ENCODE measurements at regions not wholly inside any gene's neighbourhood (a gene's known extent, or its start where the extent isn't known, plus 50 kb on each side); places are given as distances from the start of the nearest gene placed in this dataset.
A peak's percentile ranks its signal among the peaks of the same experiment; 100 is the strongest.

DNA sequence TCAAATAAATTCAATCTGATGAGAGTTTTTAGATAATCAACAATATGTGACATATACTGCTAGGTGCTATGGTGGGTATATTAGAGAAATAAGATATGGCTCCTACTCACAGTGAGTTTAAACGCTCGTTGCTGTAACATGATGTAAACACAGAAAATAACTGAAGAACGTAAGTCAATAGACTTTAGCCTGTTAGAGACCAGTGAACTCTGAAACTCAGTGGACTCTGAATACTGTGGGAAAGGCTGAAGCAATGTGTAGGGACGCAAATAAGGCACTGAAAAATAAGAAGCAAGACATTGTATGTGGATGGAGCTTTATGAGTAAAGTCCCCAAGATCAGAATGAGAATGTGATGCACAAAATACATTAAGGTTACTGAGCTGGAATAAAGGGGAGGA lies 431.6 kb downstream of the TFAP2B start:
- no peak for DNase-seq (ENCODE audit: low read depth)

DNA sequence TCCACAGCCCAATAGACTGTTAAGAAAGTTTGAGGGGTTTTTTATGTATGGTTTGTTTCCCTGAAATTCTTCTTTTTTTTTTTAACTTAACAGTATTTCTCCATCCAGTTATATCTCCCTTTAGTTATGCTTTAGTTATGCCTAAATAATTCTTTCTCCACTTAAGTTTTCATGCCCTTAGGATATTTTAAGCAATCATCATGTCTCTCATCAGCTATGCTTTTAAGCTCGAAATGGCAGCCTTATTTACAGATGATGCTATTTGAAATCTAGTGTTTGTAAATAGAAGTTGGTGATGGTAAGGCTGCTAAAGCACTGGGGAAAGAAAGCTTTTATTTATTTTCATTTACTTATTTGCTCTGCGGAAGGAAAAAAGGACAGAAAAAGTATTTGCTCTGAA lies 439.3 kb downstream of the TFAP2B start:
- in situ Hi-C loops (cut with HindIII; ENCODE audit: low pct_unique_long_range_greater_than_20kb, low sequenced_read_pairs), result no loop called here
- DNase-seq (ENCODE audit: low read depth), result no peak

More for the DNA sequence above, 431.6 kb downstream of the TFAP2B start:
- in situ Hi-C loops (cut with HindIII; ENCODE audit: low pct_unique_long_range_greater_than_20kb, low sequenced_read_pairs), result no loop called here

DNA sequence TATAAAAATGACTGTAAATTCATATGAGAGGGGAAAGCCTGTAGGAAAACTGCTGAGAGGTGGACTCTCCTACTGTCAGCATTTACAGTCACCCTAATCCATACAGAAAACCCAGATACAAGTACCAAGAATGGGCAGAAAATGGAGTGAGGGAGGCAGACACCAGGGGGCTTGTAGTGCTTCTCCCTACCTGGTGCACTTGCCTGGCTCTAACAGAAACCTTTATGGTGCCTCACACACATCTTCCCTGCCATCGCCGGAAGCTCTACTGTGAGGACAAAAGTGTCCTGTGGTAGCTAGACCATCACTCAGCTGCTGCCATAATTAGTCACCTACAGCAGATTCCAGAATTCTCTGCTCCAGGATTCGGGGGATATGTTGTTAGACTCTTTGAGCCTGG lies 441.3 kb downstream of the TFAP2B start:
- in situ Hi-C loops (cut with HindIII; ENCODE audit: low pct_unique_long_range_greater_than_20kb, low sequenced_read_pairs), result no loop called here
- no peak for DNase-seq (ENCODE audit: low read depth)

DNA sequence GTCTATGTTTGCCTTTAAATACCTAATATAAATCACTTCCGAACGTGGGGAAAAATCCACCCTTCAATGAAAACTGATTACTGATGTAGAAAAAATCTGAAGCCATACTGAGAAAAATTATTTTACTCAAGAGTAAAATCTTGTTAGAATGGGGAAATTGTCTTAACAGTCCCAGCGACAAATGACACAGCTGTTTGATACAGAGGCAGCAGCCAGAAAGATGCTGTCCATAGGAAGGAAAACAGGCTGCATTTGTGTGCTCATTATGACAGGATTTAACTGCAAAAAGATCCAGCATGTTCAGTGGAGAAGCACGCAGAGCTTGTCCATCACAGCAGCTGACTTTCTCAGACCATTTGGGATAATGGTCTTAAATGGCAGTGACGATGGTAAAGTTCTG lies 443.0 kb downstream of the TFAP2B start:
- DNase-seq (ENCODE audit: low read depth), result no peak
- in situ Hi-C loops (cut with HindIII; ENCODE audit: low pct_unique_long_range_greater_than_20kb, low sequenced_read_pairs), result no loop called here

DNA sequence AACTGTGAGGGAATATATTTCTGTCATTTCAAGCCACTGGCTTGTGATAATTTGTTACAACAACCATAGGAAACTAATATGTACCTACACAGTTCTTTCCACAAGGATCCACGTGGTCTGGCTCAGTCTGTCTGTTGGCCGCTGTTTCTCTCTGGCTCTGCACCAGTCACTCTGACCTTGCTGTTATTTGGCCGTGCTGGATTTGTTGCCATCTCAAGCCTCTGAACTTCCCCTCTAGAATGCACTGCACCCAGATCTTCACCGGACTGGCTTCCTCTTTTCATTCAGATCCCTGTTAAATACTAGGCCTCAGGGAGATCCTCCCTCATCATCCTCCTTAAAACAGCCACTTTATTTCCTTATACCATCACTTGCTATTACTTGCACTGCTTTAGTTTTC lies 446.8 kb downstream of the TFAP2B start:
- in situ Hi-C loops (cut with HindIII; ENCODE audit: low pct_unique_long_range_greater_than_20kb, low sequenced_read_pairs), result no loop called here
- DNase-seq (ENCODE audit: low read depth), result no peak

DNA sequence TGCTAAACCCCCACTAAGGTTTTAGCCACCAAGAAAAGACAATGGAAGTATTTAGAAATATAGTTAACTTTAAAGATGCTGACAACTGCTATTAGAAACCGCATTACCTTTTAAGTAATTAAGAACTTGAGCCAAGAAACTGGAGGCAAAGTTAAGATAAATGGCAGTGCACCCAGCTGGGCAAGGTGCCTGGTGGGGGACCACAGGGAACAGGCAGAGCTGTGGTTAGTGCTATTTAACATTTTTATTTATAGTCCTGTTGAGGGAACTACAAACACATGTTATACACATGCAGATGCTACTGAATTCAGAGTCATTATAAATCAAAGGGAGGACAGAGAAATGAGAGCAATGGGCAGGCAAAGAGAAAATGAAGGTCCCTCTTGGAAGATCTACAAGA lies 447.9 kb downstream of the TFAP2B start:
- no peak for DNase-seq (ENCODE audit: low read depth)
- in situ Hi-C loops (cut with HindIII; ENCODE audit: low pct_unique_long_range_greater_than_20kb, low sequenced_read_pairs), result no loop called here

DNA sequence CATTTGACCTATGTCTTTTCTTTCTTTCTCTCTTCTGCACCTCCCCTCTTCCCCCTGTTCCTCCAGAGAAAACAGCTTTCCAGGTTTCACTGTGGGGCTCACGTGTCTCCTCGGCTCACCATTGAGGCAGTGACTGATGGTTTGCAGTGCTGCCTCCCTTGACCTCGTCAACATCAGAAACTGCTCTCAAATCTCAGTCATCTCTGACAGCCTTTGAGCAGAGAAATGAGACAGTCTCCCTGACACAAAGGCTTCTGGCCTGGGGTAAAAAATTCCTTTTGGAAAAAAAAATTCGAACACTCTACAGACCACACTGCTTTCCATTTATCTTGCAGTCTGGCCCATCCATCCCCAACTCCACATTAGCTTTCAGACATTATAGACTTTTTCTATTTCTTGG lies 450.0 kb downstream of the TFAP2B start:
- in situ Hi-C loops (cut with HindIII; ENCODE audit: low pct_unique_long_range_greater_than_20kb, low sequenced_read_pairs), result no loop called here
- no peak for DNase-seq (ENCODE audit: low read depth)

DNA sequence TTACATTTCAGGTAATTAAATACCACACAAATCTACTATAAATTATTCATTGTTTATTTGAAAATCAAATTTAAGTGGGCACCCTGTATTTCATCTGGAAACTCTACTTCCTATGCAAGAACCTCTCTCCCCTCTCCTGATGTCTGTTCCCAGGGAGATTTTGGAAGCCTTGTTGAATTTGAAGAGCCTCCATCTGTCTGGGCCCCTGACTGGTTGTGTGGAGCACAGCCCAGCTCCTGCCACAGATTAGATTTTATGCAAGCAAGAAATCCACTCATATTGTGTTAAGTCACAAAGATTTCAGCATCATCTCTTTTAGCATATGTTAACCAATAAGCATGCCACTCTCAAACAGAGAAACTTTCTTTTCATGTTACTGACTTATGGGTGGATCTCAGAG lies 451.2 kb downstream of the TFAP2B start:
- in situ Hi-C loops (cut with HindIII; ENCODE audit: low pct_unique_long_range_greater_than_20kb, low sequenced_read_pairs), result no loop called here

DNA sequence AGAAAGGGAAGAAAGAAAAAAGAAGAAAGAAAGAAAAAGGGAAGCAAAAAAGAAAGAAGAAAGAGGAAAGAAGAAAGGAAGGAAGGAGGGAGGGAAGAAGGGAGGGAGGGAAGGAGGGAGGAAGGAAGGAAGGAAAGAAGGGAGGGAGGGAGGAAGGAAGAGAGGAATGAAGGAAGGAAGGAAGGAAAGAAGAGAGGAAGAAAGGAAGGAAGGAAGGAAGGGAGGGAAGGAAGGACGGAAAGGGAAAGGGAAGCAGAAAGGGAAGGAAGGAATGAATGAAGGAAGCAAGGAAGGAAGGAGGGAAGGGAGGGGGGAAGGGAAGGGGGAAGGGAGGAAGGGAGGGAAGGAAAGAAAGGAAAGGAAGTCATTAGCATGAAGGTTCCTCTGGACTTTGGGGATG lies 452.9 kb downstream of the TFAP2B start:
- in situ Hi-C loops (cut with HindIII; ENCODE audit: low pct_unique_long_range_greater_than_20kb, low sequenced_read_pairs), result no loop called here
- DNase-seq (ENCODE audit: low read depth), result no peak

More for the DNA sequence above, 451.2 kb downstream of the TFAP2B start:
- DNase-seq (ENCODE audit: low read depth), result no peak

DNA sequence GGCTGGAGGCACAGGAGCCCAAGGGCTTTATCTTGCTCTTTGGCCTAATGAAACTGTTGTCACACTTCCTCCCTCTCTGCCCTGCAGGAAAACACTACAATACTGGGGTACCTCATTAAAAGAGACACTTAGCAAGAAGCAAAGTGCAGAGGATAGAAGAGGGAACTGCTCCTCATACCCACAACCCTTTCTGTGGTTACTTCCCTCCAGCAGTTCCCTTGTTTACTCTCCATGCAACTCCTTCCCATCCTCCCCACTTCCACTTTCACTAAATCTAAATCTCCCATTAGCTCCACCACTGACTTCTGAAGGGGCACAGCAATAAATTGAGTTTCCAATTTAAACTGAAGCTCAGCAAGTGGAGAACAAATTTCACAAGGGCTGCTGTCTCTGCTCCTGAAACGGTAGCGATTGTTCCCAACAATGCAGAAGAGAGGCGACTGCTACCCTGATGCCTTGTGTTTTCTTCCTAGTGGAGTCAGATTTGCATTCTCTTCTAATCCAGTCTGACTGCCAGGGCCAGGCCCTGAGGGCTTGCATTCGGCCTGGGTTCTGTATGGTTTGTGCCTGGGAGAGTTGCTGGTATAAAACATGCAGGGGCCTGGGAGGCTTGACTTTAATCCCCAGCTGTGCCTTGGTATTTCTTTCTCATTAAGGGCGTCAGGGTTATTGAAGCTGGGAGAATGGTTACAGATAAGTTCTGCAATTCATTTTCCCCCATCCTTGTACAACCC lies 454.7 kb downstream of the TFAP2B start:
- DNase-seq (ENCODE audit: low read depth), result no peak
- in situ Hi-C loops (cut with HindIII; ENCODE audit: low pct_unique_long_range_greater_than_20kb, low sequenced_read_pairs), result no loop called here

DNA sequence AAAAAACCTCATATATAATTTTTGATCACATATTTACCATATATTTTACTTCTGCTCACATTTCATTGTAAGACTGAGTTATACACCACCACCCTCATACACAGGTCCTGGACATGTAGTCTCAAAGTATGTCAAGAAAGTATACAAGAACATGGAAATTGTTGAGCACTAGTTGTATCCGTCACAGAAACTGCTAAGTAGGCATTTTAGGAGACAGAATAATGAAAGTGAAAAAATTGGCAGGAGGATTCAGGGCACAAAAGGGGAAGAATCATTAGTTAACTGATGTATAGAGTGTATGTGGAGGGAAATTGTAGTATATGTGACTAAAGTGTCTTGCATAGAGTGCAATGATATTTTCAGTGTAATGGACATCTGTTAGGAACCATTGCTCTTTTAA lies 458.8 kb downstream of the TFAP2B start:
- in situ Hi-C loops (cut with HindIII; ENCODE audit: low pct_unique_long_range_greater_than_20kb, low sequenced_read_pairs), result no loop called here
- no peak for DNase-seq (ENCODE audit: low read depth)

DNA sequence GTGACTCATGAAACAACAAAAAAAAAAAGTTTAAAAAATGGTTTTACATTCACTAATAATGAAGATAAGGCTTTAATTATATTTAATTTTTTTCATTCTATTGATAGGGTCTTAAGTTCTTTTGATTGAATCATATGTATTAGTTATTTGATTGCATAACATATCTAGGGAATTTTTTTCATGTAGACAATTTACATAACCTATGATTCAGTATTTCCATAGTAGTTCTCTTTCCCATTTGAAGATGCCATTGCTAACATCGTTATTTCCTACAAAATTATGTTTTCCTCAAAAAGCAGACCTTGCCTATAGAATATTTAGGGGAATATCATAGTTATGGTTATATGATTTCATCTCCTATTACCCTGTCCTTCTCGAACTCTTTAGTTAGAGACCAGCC lies 463.4 kb downstream of the TFAP2B start:
- DNase-seq (ENCODE audit: low read depth), result no peak
- in situ Hi-C loops (cut with HindIII; ENCODE audit: low pct_unique_long_range_greater_than_20kb, low sequenced_read_pairs), result no loop called here

DNA sequence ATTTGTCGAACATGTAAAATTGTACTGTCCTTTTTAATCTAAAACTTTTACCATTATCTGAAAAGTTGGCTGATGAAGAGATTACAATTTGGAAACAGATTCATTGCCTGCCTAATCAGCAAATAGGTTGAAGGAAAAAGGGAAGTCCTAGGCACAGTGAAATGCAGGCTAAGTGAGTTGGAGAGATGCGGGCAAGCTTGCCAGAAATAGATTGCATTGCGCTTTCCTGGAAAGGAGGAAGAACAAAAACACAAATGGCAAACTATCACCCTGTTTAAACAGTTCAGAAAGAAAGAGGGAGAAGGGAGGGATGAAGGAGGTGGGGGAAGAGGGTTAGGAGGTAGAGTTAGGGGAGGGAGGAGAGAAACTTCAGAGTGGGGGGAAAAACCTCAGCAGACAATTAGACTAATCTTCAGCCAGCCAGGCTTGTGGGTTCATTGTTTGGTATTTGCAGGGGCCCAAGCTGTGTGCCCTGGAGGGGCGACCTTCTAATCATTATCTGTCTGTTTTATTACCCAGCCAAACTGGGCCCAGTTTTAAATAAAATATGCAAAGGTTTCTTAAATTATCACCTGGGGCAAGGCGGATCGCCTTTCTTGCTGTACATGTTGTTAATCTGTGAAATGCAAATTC lies 465.2 kb downstream of the TFAP2B start:
- no peak for DNase-seq (ENCODE audit: low read depth)
- in situ Hi-C loops (cut with HindIII; ENCODE audit: low pct_unique_long_range_greater_than_20kb, low sequenced_read_pairs), result no loop called here

DNA sequence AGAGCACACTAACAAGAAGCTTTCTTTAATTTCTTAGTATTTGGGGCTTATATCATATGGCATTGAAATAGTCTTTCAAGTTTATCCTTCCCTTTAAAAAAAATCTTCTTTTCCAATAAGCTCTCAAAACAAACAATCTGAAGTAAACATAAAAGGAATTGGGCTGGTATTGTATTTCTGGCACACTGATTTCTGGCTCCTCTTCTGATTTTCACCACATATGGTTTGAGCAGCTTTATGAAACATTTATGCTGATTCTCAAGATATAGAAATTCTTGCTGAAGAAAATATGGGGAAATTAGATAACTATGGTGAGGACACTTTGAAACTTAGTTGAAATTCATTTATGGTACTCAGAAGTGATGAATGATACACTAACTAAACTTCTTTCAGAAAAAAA lies 467.2 kb downstream of the TFAP2B start:
- DNase-seq (ENCODE audit: low read depth), result no peak
- in situ Hi-C loops (cut with HindIII; ENCODE audit: low pct_unique_long_range_greater_than_20kb, low sequenced_read_pairs), result no loop called here

DNA sequence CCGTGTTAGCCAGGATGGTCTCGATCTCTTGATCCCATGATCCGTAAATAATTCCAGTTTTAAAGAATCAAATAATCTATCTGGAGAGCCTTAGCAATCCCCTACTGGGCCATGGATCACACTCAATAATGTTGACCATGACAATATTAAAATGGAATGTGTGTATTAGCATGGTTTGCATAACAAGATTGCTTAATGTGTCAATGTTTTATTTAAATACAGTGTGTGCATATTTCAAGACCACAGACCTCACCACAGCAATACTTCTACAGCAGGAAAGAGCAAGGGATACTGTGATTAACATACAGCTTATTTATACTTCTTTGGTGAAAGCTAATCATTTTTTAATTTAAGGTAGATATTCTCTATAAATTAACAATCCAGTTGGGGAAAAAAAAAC lies 470.4 kb downstream of the TFAP2B start:
- no peak for DNase-seq (ENCODE audit: low read depth)
- in situ Hi-C loops (cut with HindIII; ENCODE audit: low pct_unique_long_range_greater_than_20kb, low sequenced_read_pairs), result no loop called here

DNA sequence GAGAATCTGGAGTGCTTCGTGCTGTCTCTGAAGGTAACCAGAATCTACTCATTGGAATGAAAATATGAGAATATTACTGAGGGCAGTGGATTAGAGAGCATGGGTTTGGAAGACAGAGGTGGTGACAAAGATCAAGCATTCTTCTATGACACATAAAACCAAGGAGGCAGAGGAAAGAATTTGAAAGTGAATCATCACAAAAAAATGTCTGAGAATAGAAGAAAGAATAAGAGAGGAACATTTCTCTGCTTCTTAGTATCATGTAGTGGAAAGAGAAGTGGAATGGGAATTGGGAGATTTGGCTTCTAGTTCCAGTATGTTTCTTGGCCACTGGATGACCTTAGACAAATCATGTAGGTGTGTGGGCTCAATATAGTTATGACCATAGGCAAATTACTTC lies 474.0 kb downstream of the TFAP2B start:
- DNase-seq (ENCODE audit: low read depth), result peak; percentile 1
- in situ Hi-C loops (cut with HindIII; ENCODE audit: low pct_unique_long_range_greater_than_20kb, low sequenced_read_pairs), result no loop called here

DNA sequence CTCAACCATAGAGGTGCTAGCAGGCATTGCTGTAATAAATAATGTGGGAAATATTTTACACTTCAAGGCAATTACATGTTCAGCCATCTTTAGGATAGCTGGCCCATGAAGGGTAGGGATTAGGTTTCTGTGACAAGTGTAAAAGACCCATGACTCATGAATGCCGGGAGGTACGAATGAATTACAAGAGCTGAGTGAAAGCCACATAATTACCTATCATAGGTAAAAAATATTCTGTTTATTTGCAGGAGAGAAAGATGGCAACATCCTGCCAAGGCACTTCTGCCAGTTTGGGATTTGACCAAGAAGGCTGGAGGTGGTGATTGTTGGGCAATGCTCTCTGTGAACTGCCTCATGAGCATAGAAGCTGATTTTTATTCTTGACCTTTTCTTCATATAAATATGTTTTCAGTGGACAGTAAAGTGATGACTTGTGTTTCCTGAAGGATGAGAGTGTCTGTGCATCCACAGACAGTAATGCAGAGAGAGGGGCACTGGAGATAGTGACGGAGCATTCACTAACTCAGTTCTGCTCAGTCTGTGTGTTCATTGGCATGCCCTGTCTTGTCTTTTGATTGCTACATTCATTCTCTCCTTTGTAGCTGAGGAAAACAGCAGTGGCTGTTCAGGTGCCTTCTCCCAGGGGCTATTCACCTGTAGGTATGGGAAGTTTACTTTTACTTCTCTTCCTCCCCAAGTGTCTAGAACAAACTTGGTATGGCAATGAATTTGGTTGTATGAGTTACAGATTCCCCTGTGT lies 481.1 kb downstream of the TFAP2B start:
- in situ Hi-C loops (cut with HindIII; ENCODE audit: low pct_unique_long_range_greater_than_20kb, low sequenced_read_pairs), result no loop called here

DNA sequence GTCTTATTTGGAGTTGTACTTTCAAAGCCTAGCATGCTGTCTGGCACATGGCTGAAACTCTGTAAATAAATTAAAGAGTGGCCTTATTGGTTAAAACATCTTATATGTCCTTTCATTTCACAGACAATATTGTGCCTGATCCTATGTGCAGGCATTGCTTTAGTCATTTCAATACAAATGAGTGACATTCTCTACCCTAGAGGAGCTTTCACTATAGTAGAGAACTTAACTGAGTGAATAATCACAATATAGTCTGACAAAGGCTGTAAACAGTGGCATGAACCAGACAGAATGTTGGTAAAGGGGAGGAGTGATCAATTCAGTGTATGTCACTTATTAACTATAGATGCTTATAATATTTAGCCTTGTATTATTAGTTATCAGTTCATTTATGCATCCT lies 481.8 kb downstream of the TFAP2B start:
- no peak for DNase-seq (ENCODE audit: low read depth)
- in situ Hi-C loops (cut with HindIII; ENCODE audit: low pct_unique_long_range_greater_than_20kb, low sequenced_read_pairs), result no loop called here

More for the DNA sequence above, 481.1 kb downstream of the TFAP2B start:
- DNase-seq (ENCODE audit: low read depth), result no peak

DNA sequence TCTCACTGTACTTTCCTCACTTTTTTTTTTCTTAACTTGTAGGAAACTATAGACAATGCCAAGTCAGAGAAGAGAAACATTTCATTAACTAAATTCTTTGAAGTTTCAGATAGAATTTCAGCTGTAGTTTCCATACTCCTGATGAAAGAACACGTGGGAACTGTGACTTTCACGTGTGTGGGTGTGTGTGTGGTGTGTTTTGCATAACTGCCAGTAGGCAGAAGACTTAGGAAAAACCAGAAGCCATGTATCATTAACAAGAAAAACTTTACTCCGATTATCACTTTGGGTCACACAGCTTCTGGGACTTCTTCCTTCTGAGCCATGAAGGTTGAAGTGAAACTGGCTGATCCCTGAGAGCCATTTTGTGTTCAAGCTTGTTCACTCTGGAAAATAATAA lies 483.3 kb downstream of the TFAP2B start:
- in situ Hi-C loops (cut with HindIII; ENCODE audit: low pct_unique_long_range_greater_than_20kb, low sequenced_read_pairs), result no loop called here
- DNase-seq (ENCODE audit: low read depth), result no peak

Data from Caki2 (cell line).